ENCODE measurements at regions not wholly inside any gene's neighbourhood (a gene's known extent, or its start where the extent isn't known, plus 50 kb on each side); places are given as distances from the start of the nearest gene placed in this dataset.

DNA sequence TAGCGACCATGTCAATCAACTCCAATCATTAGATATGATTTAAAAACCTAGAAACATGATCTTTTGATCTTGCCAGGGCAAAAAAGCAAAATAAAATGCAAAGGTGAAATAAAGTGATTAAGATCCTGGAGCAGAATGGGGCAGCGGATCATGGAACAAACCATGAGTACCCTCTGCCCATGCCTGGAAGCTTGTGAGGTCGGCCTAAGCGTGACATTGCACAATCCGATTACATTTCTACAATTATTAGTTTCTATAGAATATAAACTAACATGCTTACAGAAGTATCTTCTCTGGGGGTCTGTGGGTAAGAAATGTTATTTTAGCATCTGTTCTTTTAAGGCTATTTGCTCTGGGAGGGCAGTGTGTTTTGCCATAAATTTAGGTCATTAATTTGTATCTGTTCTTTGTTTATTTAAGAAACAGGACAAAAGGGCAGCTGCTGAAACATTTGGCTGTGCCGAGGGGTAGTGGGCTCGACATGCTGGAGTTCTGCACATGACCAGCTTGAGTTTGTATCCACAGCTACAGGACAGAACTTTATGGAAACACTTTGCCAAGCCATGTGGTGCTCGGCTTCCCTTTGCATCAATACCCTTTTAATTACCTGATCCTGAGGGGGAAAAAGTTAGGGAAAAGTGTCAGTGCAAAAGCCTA, 55.9 kb downstream of the ZBTB18 start:
- POLR2A ChIA-PET, result no interaction called here
- peaks cover 0 to 1% (median 0%) of the 10 kb centered on the region in 11 donors for H3K9me3 Mint-ChIP-seq
- DNase-seq (no peak), ATAC-seq (no peak)
- H3K27me3 Mint-ChIP-seq, result peaks cover 0 to 16% (median 7%) of the 10 kb centered on the region in 5 donors
- H3K9me3 ChIP-seq (ENCODE audit: control insufficient read depth in 2 of 3, low read length in 3 of 3), result no peaks in the 10 kb centered on the region
- no peaks in the 10 kb centered on the region for H3K27me3 ChIP-seq (ENCODE audit: control insufficient read depth in 2 of 2, insufficient read depth in 2 of 2, low read length in 2 of 2)
- CTCF ChIA-PET, result no interaction called here
- H3K36me3 Mint-ChIP-seq, result no peaks in the 10 kb centered on the region
- no peaks in the 10 kb centered on the region for H3K36me3 ChIP-seq (ENCODE audit: control insufficient read depth in 2 of 3, insufficient read depth in 3 of 3, low read length in 3 of 3)
- H3K4me3 ChIP-seq (ENCODE audit: low read length), result no peak overlapping the region
- no peak overlapping the region for H3K27ac ChIP-seq (ENCODE audit: low read depth, low read length)
- no peaks in the 10 kb centered on the region for H3K4me1 ChIP-seq (ENCODE audit: control insufficient read depth in 2 of 2, insufficient read depth in 2 of 2, low read length in 2 of 2)
- no peak overlapping the region for H3K4me3 Mint-ChIP-seq
- H3K27ac Mint-ChIP-seq, result no peak overlapping the region
- H3K4me1 Mint-ChIP-seq, result peaks cover 0 to 2% (median 0%) of the 10 kb centered on the region in 7 donors
- intact Hi-C loops (cut with micrococcal nuclease), result no loop called here

DNA sequence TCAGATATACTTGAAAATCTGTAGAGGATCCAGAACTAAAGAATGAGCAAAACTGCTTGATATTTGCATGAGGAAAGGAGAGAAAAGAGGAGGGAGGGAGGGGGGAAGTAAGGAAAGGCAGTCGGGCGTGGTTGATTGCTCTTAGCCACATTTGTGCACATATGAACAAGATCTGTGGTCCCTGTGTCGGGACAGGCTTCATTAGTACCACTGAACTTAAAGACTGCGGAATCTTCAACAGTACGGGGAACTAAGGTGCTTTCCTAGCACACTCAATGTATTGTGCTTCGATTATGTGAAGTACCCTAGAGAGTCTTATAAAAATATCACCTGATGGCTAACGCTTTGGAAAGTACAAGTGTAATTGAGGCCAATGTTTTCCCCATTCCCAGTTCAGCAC, 59.9 kb downstream of the ZBTB18 start:
- H3K27me3 ChIP-seq (ENCODE audit: control insufficient read depth in 2 of 2, insufficient read depth in 2 of 2, low read length in 2 of 2), result no peaks in the 10 kb centered on the region
- no peaks in the 10 kb centered on the region for H3K36me3 Mint-ChIP-seq
- H3K27ac Mint-ChIP-seq, result no peak overlapping the region
- peaks cover 0 to 8% (median 5%) of the 10 kb centered on the region in 5 donors for H3K27me3 Mint-ChIP-seq
- H3K9me3 Mint-ChIP-seq, result no peaks in the 10 kb centered on the region
- DNase-seq (no peak), ATAC-seq (no peak)
- H3K4me3 ChIP-seq (ENCODE audit: low read length), result no peak overlapping the region
- H3K36me3 ChIP-seq (ENCODE audit: control insufficient read depth in 2 of 3, insufficient read depth in 3 of 3, low read length in 3 of 3), result no peaks in the 10 kb centered on the region
- intact Hi-C loops (cut with micrococcal nuclease), result loop anchor here in 1 of 2 donors (5.0 to 10.0 kb wide), 3 partner anchors 34 to 366 kb away; no protein-coding TSS in a partner anchor
- no peak overlapping the region for H3K4me3 Mint-ChIP-seq
- H3K4me1 ChIP-seq (ENCODE audit: control insufficient read depth in 2 of 2, insufficient read depth in 2 of 2, low read length in 2 of 2), result no peaks in the 10 kb centered on the region
- no peaks in the 10 kb centered on the region for H3K4me1 Mint-ChIP-seq
- ChIA-PET CTCF (no interaction called here), POLR2A (no interaction called here)
- H3K9me3 ChIP-seq (ENCODE audit: control insufficient read depth in 2 of 3, low read length in 3 of 3), result no peaks in the 10 kb centered on the region
- H3K27ac ChIP-seq (ENCODE audit: low read depth, low read length), result no peak overlapping the region

- Mint-ChIP-seq H3K4me1 (no peaks in the 10 kb centered on the region), H3K27me3 (peaks cover 0 to 8% (median 5%) of the 10 kb centered on the region in 5 donors), H3K4me3 (no peak overlapping the region), H3K27ac (peak overlapping the region in 1 of 9 donors; percentile 22), H3K9me3 (peaks cover 0 to 5% (median 0%) of the 10 kb centered on the region in 11 donors), H3K36me3 (no peaks in the 10 kb centered on the region)
- ATAC-seq (no peak), DNase-seq (no peak)
- Histone ChIP-seq H3K27ac (ENCODE audit: low read depth, low read length) (no peak overlapping the region), H3K27me3 (ENCODE audit: control insufficient read depth in 2 of 2, insufficient read depth in 2 of 2, low read length in 2 of 2) (no peaks in the 10 kb centered on the region), H3K36me3 (ENCODE audit: control insufficient read depth in 2 of 3, insufficient read depth in 3 of 3, low read length in 3 of 3) (no peaks in the 10 kb centered on the region), H3K9me3 (ENCODE audit: control insufficient read depth in 2 of 3, low read length in 3 of 3) (no peaks in the 10 kb centered on the region), H3K4me1 (ENCODE audit: control insufficient read depth in 2 of 2, insufficient read depth in 2 of 2, low read length in 2 of 2) (no peaks in the 10 kb centered on the region), H3K4me3 (ENCODE audit: low read length) (no peak overlapping the region)
- intact Hi-C loops (cut with micrococcal nuclease), result loop anchor here in 1 of 2 donors (5.0 to 10.0 kb wide), 3 partner anchors 35 to 367 kb away; no protein-coding TSS in a partner anchor
- ChIA-PET CTCF (no interaction called here), POLR2A (no interaction called here)
Measured at GRCh38 chr1:244112041-244112440, 61.0 kb downstream of the ZBTB18 start.

GRCh38 chr1:244112636-244113035, 61.6 kb downstream of the ZBTB18 start:
- Histone ChIP-seq H3K4me3 (ENCODE audit: low read length) (no peak overlapping the region), H3K4me1 (ENCODE audit: control insufficient read depth in 2 of 2, insufficient read depth in 2 of 2, low read length in 2 of 2) (no peaks in the 10 kb centered on the region), H3K36me3 (ENCODE audit: control insufficient read depth in 2 of 3, insufficient read depth in 3 of 3, low read length in 3 of 3) (no peaks in the 10 kb centered on the region), H3K9me3 (ENCODE audit: control insufficient read depth in 2 of 3, low read length in 3 of 3) (no peaks in the 10 kb centered on the region), H3K27me3 (ENCODE audit: control insufficient read depth in 2 of 2, insufficient read depth in 2 of 2, low read length in 2 of 2) (no peaks in the 10 kb centered on the region), H3K27ac (ENCODE audit: low read depth, low read length) (no peak overlapping the region)
- H3K27me3 Mint-ChIP-seq, result peaks cover under 1 to 8% (median 5%) of the 10 kb centered on the region in 5 donors
- H3K4me3 Mint-ChIP-seq, result no peak overlapping the region
- H3K36me3 Mint-ChIP-seq, result no peaks in the 10 kb centered on the region
- intact Hi-C loops (cut with micrococcal nuclease), result loop anchor here in 1 of 2 donors (5.0 to 10.0 kb wide), 3 partner anchors 35 to 368 kb away; no protein-coding TSS in a partner anchor
- ChIA-PET POLR2A (no interaction called here), CTCF (no interaction called here)
- no peak overlapping the region for H3K27ac Mint-ChIP-seq
- H3K4me1 Mint-ChIP-seq, result no peaks in the 10 kb centered on the region
- no peak for DNase-seq
- H3K9me3 Mint-ChIP-seq, result peaks cover 0 to 5% (median 0%) of the 10 kb centered on the region in 11 donors
- ATAC-seq, result no peak

GRCh38 chr1:244113532-244114320, 62.6 kb downstream of the ZBTB18 start:
- H3K4me3 Mint-ChIP-seq, result no peak overlapping the region
- intact Hi-C loops (cut with micrococcal nuclease), result loop anchor here in 1 of 2 donors (5.0 to 10.0 kb wide), 3 partner anchors 36 to 369 kb away; no protein-coding TSS in a partner anchor
- POLR2A ChIA-PET, result interaction anchor here (1.3 kb wide), 2 partner anchors 13 to 66 kb away, joined by 3 to 4 read pairs; no protein-coding TSS in a partner anchor

GRCh38 chr1:244114892-244115291, 63.8 kb downstream of the ZBTB18 start:
- no peak for ATAC-seq
- intact Hi-C loops (cut with micrococcal nuclease), result loop anchor here in 1 of 2 donors (1.0 to 10.0 kb wide), 5 partner anchors 38 to 771 kb away; no protein-coding TSS in a partner anchor
- no peaks in the 10 kb centered on the region for H3K36me3 ChIP-seq (ENCODE audit: control insufficient read depth in 2 of 3, insufficient read depth in 3 of 3, low read length in 3 of 3)
- Mint-ChIP-seq H3K27me3 (peaks cover under 1 to 17% (median 10%) of the 10 kb centered on the region in 5 donors), H3K27ac (no peak overlapping the region), H3K4me1 (peaks cover 0 to 2% (median 0%) of the 10 kb centered on the region in 7 donors), H3K4me3 (no peak overlapping the region), H3K9me3 (peaks cover 0 to 5% (median 0%) of the 10 kb centered on the region in 11 donors), H3K36me3 (no peaks in the 10 kb centered on the region)
- POLR2A ChIA-PET, result interaction anchor here (1.0 to 1.3 kb wide), 3 partner anchors 14 to 271 kb away, joined by 3 to 4 read pairs (median 3); no protein-coding TSS in a partner anchor
- H3K4me3 ChIP-seq (ENCODE audit: low read length), result no peak overlapping the region
- H3K9me3 ChIP-seq (ENCODE audit: control insufficient read depth in 2 of 3, low read length in 3 of 3), result no peaks in the 10 kb centered on the region
- H3K4me1 ChIP-seq (ENCODE audit: control insufficient read depth in 2 of 2, insufficient read depth in 2 of 2, low read length in 2 of 2), result no peaks in the 10 kb centered on the region
- H3K27ac ChIP-seq (ENCODE audit: low read depth, low read length), result no peak overlapping the region
- DNase-seq, result no peak
- no peaks in the 10 kb centered on the region for H3K27me3 ChIP-seq (ENCODE audit: control insufficient read depth in 2 of 2, insufficient read depth in 2 of 2, low read length in 2 of 2)
- CTCF ChIA-PET, result interaction anchor here (1.4 kb wide), 1 partner anchor 26 kb away, joined by 3 read pairs; no protein-coding TSS in a partner anchor

More at GRCh38 chr1:244113532-244114320, 62.6 kb downstream of the ZBTB18 start:
- no peak for DNase-seq
- Histone ChIP-seq H3K4me1 (ENCODE audit: control insufficient read depth in 2 of 2, insufficient read depth in 2 of 2, low read length in 2 of 2) (no peaks in the 10 kb centered on the region), H3K4me3 (ENCODE audit: low read length) (no peak overlapping the region), H3K36me3 (ENCODE audit: control insufficient read depth in 2 of 3, insufficient read depth in 3 of 3, low read length in 3 of 3) (no peaks in the 10 kb centered on the region), H3K27me3 (ENCODE audit: control insufficient read depth in 2 of 2, insufficient read depth in 2 of 2, low read length in 2 of 2) (no peaks in the 10 kb centered on the region), H3K27ac (ENCODE audit: low read depth, low read length) (no peak overlapping the region), H3K9me3 (ENCODE audit: control insufficient read depth in 2 of 3, low read length in 3 of 3) (no peaks in the 10 kb centered on the region)
- ATAC-seq, result no peak
- peaks cover 5 to 15% (median 6%) of the 10 kb centered on the region in 5 donors for H3K27me3 Mint-ChIP-seq
- H3K9me3 Mint-ChIP-seq, result peaks cover 0 to 5% (median 0%) of the 10 kb centered on the region in 11 donors
- H3K27ac Mint-ChIP-seq, result no peak overlapping the region
- H3K4me1 Mint-ChIP-seq, result no peaks in the 10 kb centered on the region
- CTCF ChIA-PET, result interaction anchor here (1.4 kb wide), 1 partner anchor 25 kb away, joined by 3 read pairs; no protein-coding TSS in a partner anchor
- H3K36me3 Mint-ChIP-seq, result no peaks in the 10 kb centered on the region
